PC-9 (cell line): ENCODE measurements at regions not wholly inside any gene's neighbourhood (a gene's known extent, or its start where the extent isn't known, plus 50 kb on each side); places are given as distances from the start of the nearest gene placed in this dataset.

Experiments
- BruUV-seq: library from RNA; stranded (reverse); fragments of 400-500 nt; replicated peaks from 2 replicates; lab custom pipeline; 2021; lab: Mats Ljungman, UMichigan
- CTCF ChIA-PET: fragments of 300-600 bp; sonication (Branson Sonifier 250); formaldehyde crosslinking; loops from one replicate; lab custom pipeline; 2022; ENCODE audit warnings: antibody characterized with exemption; lab: Charles Lee
- POLR2A ChIA-PET: fragments of 300-600 bp; sonication (Branson Sonifier 250); formaldehyde crosslinking; loops from one replicate; lab custom pipeline; 2022; ENCODE audit warnings: antibody characterized with exemption; ENCODE audit not compliant: unreplicated experiment; lab: Charles Lee
- DNase-seq, 2 experiments: peaks; one replicate each; pipeline versions ENCODE4 v3.0.0 to v3.0.0-alpha.2; 2015 to 2022; ENCODE audit warnings: mixed read lengths in 1 of 2
- H2AFZ ChIP-seq: fragments of 200-600 bp; sonication (generic); 2 replicates; pipeline ENCODE4 v1.8.1; 2017; ENCODE audit warnings: antibody characterized with exemption
- H3F3A ChIP-seq: fragments of 200-600 bp; sonication (generic); 2 replicates; pipeline ENCODE4 v1.8.1; 2017; ENCODE audit warnings: antibody characterized with exemption, mild to moderate bottlenecking, low read depth; ENCODE audit not compliant: insufficient read depth
- H3K27ac ChIP-seq: fragments of 200-600 bp; sonication (generic); 2 replicates; pipeline ENCODE4 v1.6.1; 2016; ENCODE audit warnings: mixed run types
- H3K27me3 ChIP-seq: fragments of 200-600 bp; sonication (generic); 2 replicates; pipeline ENCODE4 v1.6.1; 2016; ENCODE audit warnings: low read depth, mixed run types; ENCODE audit not compliant: insufficient read depth
- H3K36me3 ChIP-seq: fragments of 200-600 bp; sonication (generic); 2 replicates; pipeline ENCODE4 v1.6.1; 2016; ENCODE audit warnings: low read depth, mixed run types
- H3K4me1 ChIP-seq: fragments of 200-600 bp; sonication (generic); replicated peaks from 2 replicates; pipeline ENCODE4 v1.6.1; 2016; ENCODE audit warnings: mixed run types; ENCODE audit not compliant: insufficient read depth
- H3K4me2 ChIP-seq: fragments of 200-600 bp; sonication (generic); 2 replicates; pipeline ENCODE4 v1.6.1; 2017; ENCODE audit warnings: mixed run types
- H3K4me3 ChIP-seq: fragments of 200-600 bp; sonication (generic); 2 replicates; pipeline ENCODE4 v1.6.1; 2016; ENCODE audit warnings: mixed run types
- H3K79me2 ChIP-seq: fragments of 200-600 bp; sonication (generic); 2 replicates; pipeline ENCODE4 v1.6.1; 2017; ENCODE audit warnings: low read depth, mixed run types
- H3K9me2 ChIP-seq: fragments of 200-600 bp; sonication (generic); 2 replicates; pipeline ENCODE4 v1.8.1; 2017; ENCODE audit warnings: mild to moderate bottlenecking; ENCODE audit not compliant: insufficient read depth
- H3K9me3 ChIP-seq: fragments of 200-600 bp; sonication (generic); 2 replicates; pipeline ENCODE4 v1.8.1; 2016; ENCODE audit warnings: low read depth; ENCODE audit not compliant: insufficient read depth
- H4K20me1 ChIP-seq: fragments of 200-600 bp; sonication (generic); 2 replicates; pipeline ENCODE4 v1.8.1; 2017; ENCODE audit not compliant: insufficient read depth
- EZH2 ChIP-seq: fragments of 200-600 bp; sonication (generic); IDR thresholded peaks from 2 replicates; pipeline ENCODE4 v1.8.0; 2017; ENCODE audit warnings: antibody characterized with exemption, low read depth
- intact Hi-C: fragments of 100-400 bp; cut with micrococcal nuclease; formaldehyde crosslinking; loops from one replicate; pipeline ENCODE4 v1.10.0; 2022; ENCODE audit not compliant: unreplicated experiment
- TF ChIP-seq, protein P1 (sequence below): fragments of 200-600 bp; sonication (generic); conservative IDR thresholded peaks from 2 replicates; pipeline ENCODE4 v1.6.1; 2017; ENCODE audit warnings: mixed run types, antibody characterized with exemption, mild to moderate bottlenecking, moderate library complexity

DNA sequence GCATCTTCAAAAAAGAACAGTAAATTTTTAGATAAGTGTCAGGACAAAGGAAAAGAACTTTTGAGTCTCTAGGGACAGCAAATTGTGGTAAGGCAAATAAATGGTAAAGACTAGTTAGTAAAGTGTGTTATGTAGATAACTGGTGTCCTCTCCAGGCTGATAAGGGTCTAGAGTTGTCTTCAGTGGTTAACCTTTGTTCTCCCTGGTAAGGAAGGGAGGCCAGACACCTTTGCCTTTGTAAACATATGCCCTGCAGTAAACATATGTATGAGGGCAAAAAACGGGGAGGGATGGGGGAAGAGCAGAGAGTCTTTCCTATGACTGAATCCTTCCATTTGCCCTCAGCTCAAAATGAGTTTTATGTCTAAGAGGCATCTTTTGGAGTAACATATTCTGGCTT is 384.6 kb downstream of the HNRNPD start:
- DNase-seq = no peak
- ChIA-PET CTCF (no interaction called here), POLR2A (no interaction called here)
- H3K9me2 ChIP-seq = no peaks in the 10 kb centered on the region
- H3K4me1 ChIP-seq = no peaks in the 10 kb centered on the region
- H3F3A ChIP-seq = no peaks in the 10 kb centered on the region
- H3K27me3 ChIP-seq = no peaks in the 10 kb centered on the region
- H4K20me1 ChIP-seq = no peaks in the 10 kb centered on the region
- no peaks in the 10 kb centered on the region for H3K9me3 ChIP-seq
- H3K79me2 ChIP-seq = no peaks in the 10 kb centered on the region
- H3K27ac ChIP-seq = no peak overlapping the region
- intact Hi-C loops = no loop called here
- no peak overlapping the region for H3K4me3 ChIP-seq
- no peaks in the 10 kb centered on the region for H3K36me3 ChIP-seq
- no peak overlapping the region for H3K4me2 ChIP-seq
- no peak overlapping the region for H2AFZ ChIP-seq
- TF ChIP-seq, protein P1, sequence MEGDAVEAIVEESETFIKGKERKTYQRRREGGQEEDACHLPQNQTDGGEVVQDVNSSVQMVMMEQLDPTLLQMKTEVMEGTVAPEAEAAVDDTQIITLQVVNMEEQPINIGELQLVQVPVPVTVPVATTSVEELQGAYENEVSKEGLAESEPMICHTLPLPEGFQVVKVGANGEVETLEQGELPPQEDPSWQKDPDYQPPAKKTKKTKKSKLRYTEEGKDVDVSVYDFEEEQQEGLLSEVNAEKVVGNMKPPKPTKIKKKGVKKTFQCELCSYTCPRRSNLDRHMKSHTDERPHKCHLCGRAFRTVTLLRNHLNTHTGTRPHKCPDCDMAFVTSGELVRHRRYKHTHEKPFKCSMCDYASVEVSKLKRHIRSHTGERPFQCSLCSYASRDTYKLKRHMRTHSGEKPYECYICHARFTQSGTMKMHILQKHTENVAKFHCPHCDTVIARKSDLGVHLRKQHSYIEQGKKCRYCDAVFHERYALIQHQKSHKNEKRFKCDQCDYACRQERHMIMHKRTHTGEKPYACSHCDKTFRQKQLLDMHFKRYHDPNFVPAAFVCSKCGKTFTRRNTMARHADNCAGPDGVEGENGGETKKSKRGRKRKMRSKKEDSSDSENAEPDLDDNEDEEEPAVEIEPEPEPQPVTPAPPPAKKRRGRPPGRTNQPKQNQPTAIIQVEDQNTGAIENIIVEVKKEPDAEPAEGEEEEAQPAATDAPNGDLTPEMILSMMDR = no peak
- no peak for TF ChIP-seq EZH2
- BruUV-seq = no TSS peak

DNA sequence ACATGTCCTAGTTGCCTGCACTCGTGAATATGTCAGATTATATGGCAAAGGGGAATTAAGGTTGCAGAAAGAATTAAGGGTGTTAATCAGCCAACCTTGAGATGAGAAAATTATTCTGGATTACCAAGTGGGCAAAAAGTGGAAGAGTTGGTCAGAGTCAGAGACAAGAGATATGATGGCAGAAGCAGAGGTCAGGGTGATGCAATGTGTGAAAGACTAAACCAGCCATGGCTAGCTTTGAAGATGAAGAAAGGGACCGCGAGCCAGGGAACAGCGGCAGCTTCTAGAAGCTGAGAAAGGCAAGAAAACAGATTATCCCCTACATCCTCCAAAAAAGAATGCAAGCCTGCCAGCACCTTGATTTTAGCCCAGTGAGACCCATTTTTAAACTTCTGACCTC is 385.6 kb downstream of the HNRNPD start:
- Histone ChIP-seq H3K4me1 (no peaks in the 10 kb centered on the region), H3F3A (no peaks in the 10 kb centered on the region), H3K9me3 (no peaks in the 10 kb centered on the region), H3K4me2 (no peak overlapping the region), H4K20me1 (no peaks in the 10 kb centered on the region), H3K27me3 (no peaks in the 10 kb centered on the region), H3K27ac (no peak overlapping the region), H3K9me2 (no peaks in the 10 kb centered on the region), H3K79me2 (no peaks in the 10 kb centered on the region), H2AFZ (no peak overlapping the region), H3K36me3 (no peaks in the 10 kb centered on the region), H3K4me3 (no peak overlapping the region)
- intact Hi-C loops = no loop called here
- CTCF ChIA-PET = no interaction called here
- TF ChIP-seq, protein P1 = no peak
- TF ChIP-seq EZH2 = no peak
- POLR2A ChIA-PET = no interaction called here
- BruUV-seq = no TSS peak
- no peak for DNase-seq

DNA sequence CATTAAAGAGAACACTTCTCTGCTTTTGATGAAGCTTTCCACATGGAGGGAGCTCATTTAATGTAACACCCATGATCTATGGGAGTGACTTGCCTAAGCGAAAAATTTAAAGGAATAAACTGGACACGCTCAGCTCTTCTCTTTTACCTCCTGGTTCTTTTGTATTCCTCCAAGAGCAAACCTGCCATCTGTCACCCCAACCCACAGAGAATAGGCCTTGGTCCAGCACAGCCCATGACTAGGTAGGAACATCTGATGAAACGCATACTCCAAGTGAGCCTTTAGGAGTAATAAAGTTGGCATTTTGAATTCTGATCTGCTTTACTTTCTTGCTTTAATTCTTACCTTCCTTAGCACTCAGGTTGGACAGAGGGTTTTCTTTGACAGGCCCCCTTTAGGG is 389.0 kb downstream of the HNRNPD start:
- H3K4me2 ChIP-seq = no peak overlapping the region
- no peak overlapping the region for H3K27ac ChIP-seq
- no peak for TF ChIP-seq EZH2
- TF ChIP-seq, protein P1 = no peak
- POLR2A ChIA-PET = no interaction called here
- H3K9me3 ChIP-seq = no peaks in the 10 kb centered on the region
- H3K27me3 ChIP-seq = no peaks in the 10 kb centered on the region
- no peak overlapping the region for H2AFZ ChIP-seq
- no peaks in the 10 kb centered on the region for H3K9me2 ChIP-seq
- CTCF ChIA-PET = no interaction called here
- BruUV-seq = no TSS peak
- H3F3A ChIP-seq = no peaks in the 10 kb centered on the region
- H3K4me3 ChIP-seq = no peak overlapping the region
- no peaks in the 10 kb centered on the region for H3K79me2 ChIP-seq
- intact Hi-C loops = no loop called here
- H4K20me1 ChIP-seq = no peaks in the 10 kb centered on the region
- DNase-seq = no peak
- H3K4me1 ChIP-seq = no peaks in the 10 kb centered on the region
- no peaks in the 10 kb centered on the region for H3K36me3 ChIP-seq
